ENCODE measurements at regions not wholly inside any gene's neighbourhood (a gene's known extent, or its start where the extent isn't known, plus 50 kb on each side); places are given as distances from the start of the nearest gene placed in this dataset.

GRCh38 chr4:181194096-181194495, 1049.1 kb upstream of the TENM3 start:
- TF ChIP-seq CTCF (IDR thresholded peaks at IDR 0.05; ENCODE audit: borderline replicate concordance, extremely low read depth, low read length, poor library complexity, severe bottlenecking): no peak
- TF ChIP-seq EZH2 (IDR thresholded peaks at IDR 0.05; ENCODE audit: borderline replicate concordance, low read depth, low read length, severe bottlenecking): no peak
